ENCODE measurements at regions not wholly inside any gene's neighbourhood (a gene's known extent, or its start where the extent isn't known, plus 50 kb on each side); places are given as distances from the start of the nearest gene placed in this dataset.

- TF ChIP-seq, protein P1, sequence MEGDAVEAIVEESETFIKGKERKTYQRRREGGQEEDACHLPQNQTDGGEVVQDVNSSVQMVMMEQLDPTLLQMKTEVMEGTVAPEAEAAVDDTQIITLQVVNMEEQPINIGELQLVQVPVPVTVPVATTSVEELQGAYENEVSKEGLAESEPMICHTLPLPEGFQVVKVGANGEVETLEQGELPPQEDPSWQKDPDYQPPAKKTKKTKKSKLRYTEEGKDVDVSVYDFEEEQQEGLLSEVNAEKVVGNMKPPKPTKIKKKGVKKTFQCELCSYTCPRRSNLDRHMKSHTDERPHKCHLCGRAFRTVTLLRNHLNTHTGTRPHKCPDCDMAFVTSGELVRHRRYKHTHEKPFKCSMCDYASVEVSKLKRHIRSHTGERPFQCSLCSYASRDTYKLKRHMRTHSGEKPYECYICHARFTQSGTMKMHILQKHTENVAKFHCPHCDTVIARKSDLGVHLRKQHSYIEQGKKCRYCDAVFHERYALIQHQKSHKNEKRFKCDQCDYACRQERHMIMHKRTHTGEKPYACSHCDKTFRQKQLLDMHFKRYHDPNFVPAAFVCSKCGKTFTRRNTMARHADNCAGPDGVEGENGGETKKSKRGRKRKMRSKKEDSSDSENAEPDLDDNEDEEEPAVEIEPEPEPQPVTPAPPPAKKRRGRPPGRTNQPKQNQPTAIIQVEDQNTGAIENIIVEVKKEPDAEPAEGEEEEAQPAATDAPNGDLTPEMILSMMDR (IDR thresholded peaks at IDR 0.05), result no peak
- TF ChIP-seq POLR2A (IDR thresholded peaks at IDR 0.05), result no peak
Measured at GRCh38 chr4:179605196-179605595, 2163.0 kb upstream of the AGA start.
